ENCODE measurements at regions not wholly inside any gene's neighbourhood (a gene's known extent, or its start where the extent isn't known, plus 50 kb on each side); places are given as distances from the start of the nearest gene placed in this dataset.

DNA sequence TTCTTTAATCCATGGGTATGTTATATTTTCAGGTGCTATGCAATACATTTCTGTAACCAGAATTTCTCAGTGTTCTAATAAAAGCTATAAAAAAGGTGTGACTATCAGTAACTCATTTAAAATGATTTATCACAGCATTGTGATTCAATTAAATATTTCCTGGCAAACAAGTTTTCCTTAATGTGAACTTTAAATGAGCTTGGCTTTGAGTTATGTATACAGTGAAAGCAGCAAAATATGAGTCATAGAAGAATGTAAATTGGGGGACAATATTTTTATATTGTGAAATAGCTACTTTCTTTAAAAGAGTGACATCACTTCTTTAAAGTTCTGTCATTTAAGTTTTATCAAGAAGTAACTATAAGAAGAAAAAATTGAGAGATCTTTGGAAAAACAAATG is 484.9 kb upstream of the MAN1A1 start:
- Mint-ChIP-seq H3K36me3 (ENCODE audit: low read depth) (no peaks in the 10 kb centered on the region), H3K9me3 (no peaks in the 10 kb centered on the region), H3K27ac (no peak overlapping the region), H3K4me1 (peaks cover 7% of the 10 kb centered on the region), H3K4me3 (no peak overlapping the region), H3K27me3 (ENCODE audit: insufficient read depth, low read depth, poor library complexity) (peaks cover 1% of the 10 kb centered on the region)
- H3K9me2 ChIP-seq (ENCODE audit: insufficient read depth) = peaks cover 6% of the 10 kb centered on the region; the same call in 1 of the 2 replicates
- H3K27me3 ChIP-seq (ENCODE audit: insufficient read depth) = no peaks in the 10 kb centered on the region
- no peaks in the 10 kb centered on the region for H3F3A ChIP-seq (replicated peaks; ENCODE audit: low read depth)
- no peaks in the 10 kb centered on the region for H3K79me2 ChIP-seq (replicated peaks; ENCODE audit: insufficient read depth)
- TF ChIP-seq, protein P1, sequence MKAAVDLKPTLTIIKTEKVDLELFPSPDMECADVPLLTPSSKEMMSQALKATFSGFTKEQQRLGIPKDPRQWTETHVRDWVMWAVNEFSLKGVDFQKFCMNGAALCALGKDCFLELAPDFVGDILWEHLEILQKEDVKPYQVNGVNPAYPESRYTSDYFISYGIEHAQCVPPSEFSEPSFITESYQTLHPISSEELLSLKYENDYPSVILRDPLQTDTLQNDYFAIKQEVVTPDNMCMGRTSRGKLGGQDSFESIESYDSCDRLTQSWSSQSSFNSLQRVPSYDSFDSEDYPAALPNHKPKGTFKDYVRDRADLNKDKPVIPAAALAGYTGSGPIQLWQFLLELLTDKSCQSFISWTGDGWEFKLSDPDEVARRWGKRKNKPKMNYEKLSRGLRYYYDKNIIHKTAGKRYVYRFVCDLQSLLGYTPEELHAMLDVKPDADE (IDR thresholded peaks at IDR 0.05) = no peak
- no peak for TF ChIP-seq STAT1 (IDR thresholded peaks at IDR 0.05; ENCODE audit: unreplicated experiment)
- TF ChIP-seq, protein P2, sequence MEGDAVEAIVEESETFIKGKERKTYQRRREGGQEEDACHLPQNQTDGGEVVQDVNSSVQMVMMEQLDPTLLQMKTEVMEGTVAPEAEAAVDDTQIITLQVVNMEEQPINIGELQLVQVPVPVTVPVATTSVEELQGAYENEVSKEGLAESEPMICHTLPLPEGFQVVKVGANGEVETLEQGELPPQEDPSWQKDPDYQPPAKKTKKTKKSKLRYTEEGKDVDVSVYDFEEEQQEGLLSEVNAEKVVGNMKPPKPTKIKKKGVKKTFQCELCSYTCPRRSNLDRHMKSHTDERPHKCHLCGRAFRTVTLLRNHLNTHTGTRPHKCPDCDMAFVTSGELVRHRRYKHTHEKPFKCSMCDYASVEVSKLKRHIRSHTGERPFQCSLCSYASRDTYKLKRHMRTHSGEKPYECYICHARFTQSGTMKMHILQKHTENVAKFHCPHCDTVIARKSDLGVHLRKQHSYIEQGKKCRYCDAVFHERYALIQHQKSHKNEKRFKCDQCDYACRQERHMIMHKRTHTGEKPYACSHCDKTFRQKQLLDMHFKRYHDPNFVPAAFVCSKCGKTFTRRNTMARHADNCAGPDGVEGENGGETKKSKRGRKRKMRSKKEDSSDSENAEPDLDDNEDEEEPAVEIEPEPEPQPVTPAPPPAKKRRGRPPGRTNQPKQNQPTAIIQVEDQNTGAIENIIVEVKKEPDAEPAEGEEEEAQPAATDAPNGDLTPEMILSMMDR (conservative IDR thresholded peaks at IDR 0.05; ENCODE audit: low read depth in 2 of 2) = no peak
- no peaks in the 10 kb centered on the region for H3K36me3 ChIP-seq (ENCODE audit: insufficient read depth)
- H3K27ac ChIP-seq (ENCODE audit: low read depth) = no peak overlapping the region
- H3K4me3 ChIP-seq = no peak overlapping the region
- no peaks in the 10 kb centered on the region for H4K20me1 ChIP-seq (replicated peaks; ENCODE audit: insufficient read depth)
- no peaks in the 10 kb centered on the region for H3K4me1 ChIP-seq (ENCODE audit: insufficient read depth)
- no peak overlapping the region for H2AFZ ChIP-seq
- ATAC-seq (no peak), DNase-seq (ENCODE audit: low spot score) (no peak)
- no peak overlapping the region for H3K4me2 ChIP-seq

DNA sequence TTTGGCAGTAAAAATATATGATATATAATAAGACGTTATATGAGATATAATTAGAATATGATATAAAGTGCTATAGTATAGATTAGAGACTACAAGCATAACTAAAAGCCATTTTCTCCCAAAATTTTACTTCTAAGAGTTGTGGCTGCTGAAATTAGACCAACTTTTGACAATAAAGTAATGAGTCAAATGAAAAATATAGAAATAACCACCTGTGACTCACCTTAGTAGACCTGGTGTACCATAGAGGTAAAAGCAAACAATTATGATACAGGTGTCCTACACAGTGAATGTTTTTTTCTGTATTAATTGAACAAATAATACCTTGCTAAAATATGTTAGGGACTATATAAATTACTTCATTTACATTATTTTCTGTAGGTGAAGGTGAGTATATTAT is 482.9 kb upstream of the MAN1A1 start:
- H3K36me3 ChIP-seq (ENCODE audit: insufficient read depth) = no peaks in the 10 kb centered on the region

More for the DNA sequence above, 482.9 kb upstream of the MAN1A1 start:
- H3K9me2 ChIP-seq (ENCODE audit: insufficient read depth) = peaks cover 9% of the 10 kb centered on the region; the same call in 1 of the 2 replicates
- DNase-seq (ENCODE audit: low spot score) = no peak
- no peaks in the 10 kb centered on the region for H3K9me3 Mint-ChIP-seq
- H3K27ac Mint-ChIP-seq = no peak overlapping the region
- H3F3A ChIP-seq (replicated peaks; ENCODE audit: low read depth) = no peaks in the 10 kb centered on the region
- no peak overlapping the region for H3K4me3 Mint-ChIP-seq
- H4K20me1 ChIP-seq (replicated peaks; ENCODE audit: insufficient read depth) = no peaks in the 10 kb centered on the region
- H2AFZ ChIP-seq = no peak overlapping the region
- H3K27ac ChIP-seq (ENCODE audit: low read depth) = no peak overlapping the region
- H3K4me2 ChIP-seq = no peak overlapping the region
- H3K27me3 ChIP-seq (ENCODE audit: insufficient read depth) = no peaks in the 10 kb centered on the region
- no peak for ATAC-seq
- H3K4me3 ChIP-seq = no peak overlapping the region
- peaks cover 1% of the 10 kb centered on the region for H3K27me3 Mint-ChIP-seq (ENCODE audit: insufficient read depth, low read depth, poor library complexity)
- no peak for TF ChIP-seq CREB1 (CRISPR knock-in tag; IDR thresholded peaks at IDR 0.05; ENCODE audit: low read depth)
- TF ChIP-seq REST (IDR thresholded peaks at IDR 0.05; ENCODE audit: unreplicated experiment) = no peak
- TF ChIP-seq, protein P2 (conservative IDR thresholded peaks at IDR 0.05; ENCODE audit: low read depth in 2 of 2) = no peak
- TF ChIP-seq, protein P1 (IDR thresholded peaks at IDR 0.05) = no peak
- TF ChIP-seq STAT1 (IDR thresholded peaks at IDR 0.05; ENCODE audit: unreplicated experiment) = no peak
- H3K4me1 ChIP-seq (ENCODE audit: insufficient read depth) = no peaks in the 10 kb centered on the region
- peaks cover 7% of the 10 kb centered on the region for H3K4me1 Mint-ChIP-seq
- no peaks in the 10 kb centered on the region for H3K79me2 ChIP-seq (replicated peaks; ENCODE audit: insufficient read depth)
- no peaks in the 10 kb centered on the region for H3K36me3 Mint-ChIP-seq (ENCODE audit: low read depth)
